Activated CD4-positive, alpha-beta memory T cell treated with anti-CD3 and anti-CD28 coated beads, Interleukin-2, amount 10 ng/mL, durations not matched to agents 7 days and 5 days (primary cell): ENCODE measurements at regions not wholly inside any gene's neighbourhood (a gene's known extent, or its start where the extent isn't known, plus 50 kb on each side); places are given as distances from the start of the nearest gene placed in this dataset.
"Not testable (repeated sequence)": the region's sequence is repeated elsewhere in the genome, so short reads cannot be mapped to it uniquely, and the experiment has no call there.

ENCODE experiments used
- CTCF ChIA-PET: fragments of 350-600 bp; sonication (Branson Sonifier 250); formaldehyde crosslinking; loops from one replicate; lab custom pipeline; 2021; ENCODE audit warnings: antibody characterized with exemption, inconsistent platforms; lab: Charles Lee
- POLR2A ChIA-PET: fragments of 350-600 bp; sonication (Branson Sonifier 250); formaldehyde crosslinking; loops from one replicate; lab custom pipeline; 2021; ENCODE audit warnings: antibody characterized with exemption; lab: Charles Lee
- DNase-seq: peaks from one replicate; pipeline ENCODE4 v3.0.0-alpha.2; 2020
- H3K27ac Mint-ChIP-seq: one replicate; pipeline ENCODE4 v1.8.0; 2021; ENCODE audit warnings: mild to moderate bottlenecking, mixed read lengths
- H3K27me3 Mint-ChIP-seq: one replicate; pipeline ENCODE4 v1.8.0; 2021; ENCODE audit warnings: mixed read lengths
- H3K36me3 Mint-ChIP-seq: one replicate; pipeline ENCODE4 v1.8.0; 2021; ENCODE audit warnings: low read depth, mixed read lengths
- H3K4me1 Mint-ChIP-seq: one replicate; pipeline ENCODE4 v1.8.0; 2021; ENCODE audit warnings: mixed read lengths
- H3K4me3 Mint-ChIP-seq: one replicate; pipeline ENCODE4 v1.8.0; 2021; ENCODE audit warnings: mild to moderate bottlenecking, mixed read lengths
- H3K9me3 Mint-ChIP-seq: one replicate; pipeline ENCODE4 v1.8.0; 2021; ENCODE audit warnings: mixed read lengths

DNA sequence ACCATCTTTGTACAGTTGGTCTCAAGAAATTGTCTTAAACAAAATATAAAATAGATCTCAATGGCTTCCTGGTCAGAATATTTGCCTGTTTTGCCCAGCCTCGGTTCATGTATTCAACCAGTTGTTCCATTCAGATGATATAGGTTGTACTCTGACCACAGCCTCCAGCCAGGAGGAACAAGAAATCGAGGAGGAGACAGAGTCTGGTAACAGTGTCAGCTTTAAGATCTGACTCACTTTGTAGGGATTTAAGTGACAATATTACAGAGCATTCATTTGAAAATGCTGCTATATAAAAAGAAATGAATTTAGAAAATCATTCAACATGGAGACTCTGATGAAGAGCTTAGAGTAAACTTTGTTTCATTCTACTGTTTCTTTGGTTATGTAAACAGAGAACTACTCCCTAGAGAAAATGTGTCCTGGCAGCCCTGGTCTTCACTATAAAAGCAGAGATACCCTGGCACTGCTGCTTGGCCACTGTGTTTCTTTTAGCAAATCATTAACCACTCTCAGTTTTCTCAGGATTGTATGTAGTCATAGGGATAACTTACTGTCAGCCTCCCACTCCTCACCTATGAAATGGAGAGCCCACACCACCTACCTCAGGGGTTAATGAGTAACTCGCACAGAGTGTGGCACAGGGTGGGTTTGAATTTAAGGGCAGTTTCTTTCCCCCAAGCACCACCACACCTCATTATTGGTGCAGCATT lies 53.5 kb downstream of the PAGE2 start:
- DNase-seq = no peak
- H3K27me3 Mint-ChIP-seq = no peaks in the 10 kb centered on the region

DNA sequence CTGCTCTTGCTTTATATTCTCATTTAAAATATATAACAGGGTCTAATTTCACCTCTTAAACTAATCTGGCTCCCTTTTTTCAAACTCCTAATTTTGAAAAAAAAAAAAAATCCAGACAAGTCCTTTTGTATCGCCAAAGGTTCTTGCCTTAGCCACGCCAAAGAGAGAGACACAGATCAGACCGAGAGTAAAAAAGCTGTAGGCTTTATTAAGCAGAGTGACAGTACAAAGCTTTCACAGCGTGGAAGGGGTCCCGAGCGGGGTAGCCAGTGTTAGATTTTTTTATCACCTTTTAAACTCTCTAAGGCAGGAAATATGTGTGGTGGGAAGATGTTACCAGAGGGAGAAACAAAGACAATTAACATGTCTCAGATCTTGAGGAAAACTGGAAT lies 54.1 kb downstream of the PAGE2 start:
- CTCF ChIA-PET = no interaction called here
- no peaks in the 10 kb centered on the region for H3K36me3 Mint-ChIP-seq
- peaks cover 2% of the 10 kb centered on the region for H3K9me3 Mint-ChIP-seq
- H3K27ac Mint-ChIP-seq = no peak overlapping the region
- H3K4me3 Mint-ChIP-seq = no peak overlapping the region
- H3K4me1 Mint-ChIP-seq = no peaks in the 10 kb centered on the region
- POLR2A ChIA-PET = no interaction called here
- DNase-seq = no peak
- no peaks in the 10 kb centered on the region for H3K27me3 Mint-ChIP-seq

More for the DNA sequence above, 53.5 kb downstream of the PAGE2 start:
- Mint-ChIP-seq H3K4me3 (no peak overlapping the region), H3K9me3 (peaks cover 2% of the 10 kb centered on the region), H3K36me3 (no peaks in the 10 kb centered on the region), H3K4me1 (no peaks in the 10 kb centered on the region), H3K27ac (no peak overlapping the region)
- CTCF ChIA-PET = no interaction called here
- POLR2A ChIA-PET = no interaction called here

GRCh38 chrX:55143621-55144020 lies 54.8 kb downstream of the PAGE2 start:
- H3K27ac Mint-ChIP-seq = no peak overlapping the region
- no peak overlapping the region for H3K4me3 Mint-ChIP-seq
- H3K36me3 Mint-ChIP-seq = no peaks in the 10 kb centered on the region
- no peak for DNase-seq
- peaks cover 2% of the 10 kb centered on the region for H3K9me3 Mint-ChIP-seq
- no peaks in the 10 kb centered on the region for H3K4me1 Mint-ChIP-seq
- ChIA-PET CTCF (no interaction called here), POLR2A (no interaction called here)
- no peaks in the 10 kb centered on the region for H3K27me3 Mint-ChIP-seq

- no peaks in the 10 kb centered on the region for H3K36me3 Mint-ChIP-seq
- ChIA-PET POLR2A (no interaction called here), CTCF (no interaction called here)
- H3K27me3 Mint-ChIP-seq = no peaks in the 10 kb centered on the region
- H3K9me3 Mint-ChIP-seq = no peaks in the 10 kb centered on the region
- no peak overlapping the region for H3K4me3 Mint-ChIP-seq
- H3K27ac Mint-ChIP-seq = no peak overlapping the region
- DNase-seq = no peak
- H3K4me1 Mint-ChIP-seq = no peaks in the 10 kb centered on the region
These were observed 55.9 kb downstream of the PAGE2 start for GRCh38 chrX:55144697-55145096.

GRCh38 chrX:55149242-55149641 lies 60.4 kb downstream of the PAGE2 start:
- Mint-ChIP-seq H3K27me3 (no peaks in the 10 kb centered on the region), H3K4me1 (no peaks in the 10 kb centered on the region), H3K4me3 (no peak overlapping the region), H3K27ac (no peak overlapping the region), H3K36me3 (no peaks in the 10 kb centered on the region), H3K9me3 (no peaks in the 10 kb centered on the region)
- POLR2A ChIA-PET = no interaction called here
- CTCF ChIA-PET = no interaction called here
- no peak for DNase-seq

DNA sequence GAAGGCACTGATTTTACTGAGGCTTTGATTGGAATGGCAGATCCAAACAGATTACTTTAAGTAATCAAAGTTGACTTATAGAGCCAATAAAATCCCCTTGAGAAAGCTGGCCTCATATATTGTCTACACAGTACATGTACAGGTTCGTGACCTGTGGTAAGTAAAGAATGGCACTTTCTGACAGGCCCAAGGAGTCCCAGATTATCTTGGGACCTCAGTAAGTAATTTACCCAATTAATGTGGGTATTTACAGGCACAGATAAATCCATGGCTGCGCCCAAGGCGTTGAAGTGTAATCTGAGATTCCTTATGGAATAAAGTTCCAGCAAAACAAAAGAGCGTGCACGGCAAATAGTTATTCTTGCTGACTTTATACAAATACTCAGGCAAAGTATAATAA lies 62.4 kb downstream of the PAGE2 start:
- Mint-ChIP-seq H3K27me3 (no peaks in the 10 kb centered on the region), H3K36me3 (peaks cover 4% of the 10 kb centered on the region), H3K9me3 (no peaks in the 10 kb centered on the region), H3K27ac (no peak overlapping the region), H3K4me3 (no peak overlapping the region), H3K4me1 (peaks cover 1% of the 10 kb centered on the region)
- ChIA-PET CTCF (no interaction called here), POLR2A (no interaction called here)
- no peak for DNase-seq

- H3K4me3 Mint-ChIP-seq = peak overlapping the region; percentile 85
- POLR2A ChIA-PET = interaction anchor here (0.7 to 1.9 kb wide), 4 partner anchors 24 to 520 kb away, joined by 3 to 9 read pairs (median 4); partner anchors contain the start of gene APEX2
- peaks cover 4% of the 10 kb centered on the region for H3K36me3 Mint-ChIP-seq
- H3K4me1 Mint-ChIP-seq = peaks cover 18% of the 10 kb centered on the region
- H3K27me3 Mint-ChIP-seq = no peaks in the 10 kb centered on the region
- no peak for DNase-seq
- no peaks in the 10 kb centered on the region for H3K9me3 Mint-ChIP-seq
- CTCF ChIA-PET = interaction anchor here (1.0 to 1.4 kb wide), 3 partner anchors 24 to 520 kb away, joined by 3 to 5 read pairs (median 3); no protein-coding TSS in a partner anchor
- H3K27ac Mint-ChIP-seq = peak overlapping the region; percentile 19
These were observed 60.6 kb upstream of the PAGE5 start for GRCh38 chrX:55159551-55159950.

- peak overlapping the region; percentile 85 for H3K4me3 Mint-ChIP-seq
- ChIA-PET POLR2A (interaction anchor here (0.6 to 1.5 kb wide), 5 partner anchors 26 to 521 kb away, joined by 3 to 8 read pairs (median 3); partner anchors contain the start of gene APEX2), CTCF (interaction anchor here (0.9 to 1.2 kb wide), 4 partner anchors 161 to 521 kb away, joined by 3 to 6 read pairs (median 5); partner anchors contain the start of genes APEX2 and MAGEH1)
- no peaks in the 10 kb centered on the region for H3K9me3 Mint-ChIP-seq
- H3K27me3 Mint-ChIP-seq = peaks cover 3% of the 10 kb centered on the region
- peak overlapping the region; percentile 95 for H3K27ac Mint-ChIP-seq
- peaks cover 17% of the 10 kb centered on the region for H3K4me1 Mint-ChIP-seq
- peak; percentile 90 for DNase-seq
- H3K36me3 Mint-ChIP-seq = no peaks in the 10 kb centered on the region
These were observed 59.2 kb upstream of the PAGE5 start for GRCh38 chrX:55160685-55161552.

GRCh38 chrX:55161581-55161980 lies 58.6 kb upstream of the PAGE5 start:
- peak overlapping the region; percentile 95 for H3K27ac Mint-ChIP-seq
- no peaks in the 10 kb centered on the region for H3K36me3 Mint-ChIP-seq
- H3K27me3 Mint-ChIP-seq = peaks cover 3% of the 10 kb centered on the region
- CTCF ChIA-PET = interaction anchor here (0.9 to 1.2 kb wide), 3 partner anchors 161 to 327 kb away, joined by 3 to 6 read pairs (median 5); partner anchors contain the start of genes APEX2 and MAGEH1
- peak overlapping the region; percentile 85 for H3K4me3 Mint-ChIP-seq
- no peaks in the 10 kb centered on the region for H3K9me3 Mint-ChIP-seq
- H3K4me1 Mint-ChIP-seq = peaks cover 17% of the 10 kb centered on the region
- POLR2A ChIA-PET = interaction anchor here (0.6 to 1.5 kb wide), 4 partner anchors 161 to 522 kb away, joined by 3 to 8 read pairs (median 4); partner anchors contain the start of gene APEX2
- peak; percentile 15 for DNase-seq

DNA sequence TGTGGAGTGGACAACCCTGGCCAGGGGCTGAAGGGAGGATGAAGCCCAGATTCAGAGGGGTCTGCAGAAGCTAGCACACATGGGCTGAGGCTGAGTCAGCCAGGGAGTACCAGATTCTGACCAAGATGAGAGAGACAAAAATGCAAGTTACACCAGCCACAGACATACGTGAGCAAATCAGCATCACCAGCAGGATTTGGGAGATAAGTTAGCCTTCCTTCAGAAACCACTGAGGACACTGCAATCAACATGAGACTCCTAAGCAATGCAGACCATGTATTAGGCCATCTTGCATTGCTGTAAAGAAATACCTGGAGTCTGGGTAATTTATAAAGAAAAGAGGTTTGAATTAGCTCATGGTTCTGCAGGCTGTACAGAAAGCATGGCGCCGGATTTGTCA lies 57.0 kb upstream of the PAGE5 start:
- H3K4me3 Mint-ChIP-seq = no peak overlapping the region
- H3K9me3 Mint-ChIP-seq = no peaks in the 10 kb centered on the region
- H3K36me3 Mint-ChIP-seq = no peaks in the 10 kb centered on the region
- DNase-seq = no peak
- POLR2A ChIA-PET = no interaction called here
- peaks cover 17% of the 10 kb centered on the region for H3K4me1 Mint-ChIP-seq
- CTCF ChIA-PET = interaction anchor here (1.0 kb wide), 1 partner anchor 325 kb away, joined by 3 read pairs; no protein-coding TSS in a partner anchor
- H3K27ac Mint-ChIP-seq = no peak overlapping the region
- H3K27me3 Mint-ChIP-seq = peaks cover 3% of the 10 kb centered on the region

- H3K9me3 Mint-ChIP-seq, H3K4me3 Mint-ChIP-seq, H3K27me3 Mint-ChIP-seq, H3K36me3 Mint-ChIP-seq, POLR2A ChIA-PET, CTCF ChIA-PET, DNase-seq, H3K4me1 Mint-ChIP-seq, H3K27ac Mint-ChIP-seq: not testable (repeated sequence)
These were observed 55.1 kb upstream of the PAGE5 start for GRCh38 chrX:55165026-55165425.

- CTCF ChIA-PET = no interaction called here
- H3K4me3 Mint-ChIP-seq = no peak overlapping the region
- POLR2A ChIA-PET = no interaction called here
- H3K9me3 Mint-ChIP-seq = no peaks in the 10 kb centered on the region
- H3K27me3 Mint-ChIP-seq = peaks cover 3% of the 10 kb centered on the region
- no peaks in the 10 kb centered on the region for H3K4me1 Mint-ChIP-seq
- no peaks in the 10 kb centered on the region for H3K36me3 Mint-ChIP-seq
- no peak overlapping the region for H3K27ac Mint-ChIP-seq
- no peak for DNase-seq
These were observed 52.9 kb upstream of the PAGE5 start for GRCh38 chrX:55167124-55167803.
